WI38 (cell line): ENCODE measurements at regions not wholly inside any gene's neighbourhood (a gene's known extent, or its start where the extent isn't known, plus 50 kb on each side); places are given as distances from the start of the nearest gene placed in this dataset.

Experiments
- H3K4me3 ChIP-seq: 2 replicates; pipeline ENCODE4 v1.5.1; 2011; ENCODE audit warnings: low read depth, mild to moderate bottlenecking, control low read depth, low read length
- CTCF ChIP-seq: IDR thresholded peaks from 2 replicates; pipeline ENCODE4 v1.5.1; 2012; ENCODE audit warnings: low read depth, mild to moderate bottlenecking, control low read depth, low read length

GRCh38 chr12:126903027-126903876, 1363.7 kb upstream of the TMEM132C start:
- no peak for TF ChIP-seq CTCF

GRCh38 chr12:126905752-126906151, 1361.2 kb upstream of the TMEM132C start:
- H3K4me3 ChIP-seq = no peak overlapping the region
- no peak for TF ChIP-seq CTCF

More at GRCh38 chr12:126903027-126903876, 1363.7 kb upstream of the TMEM132C start:
- no peak overlapping the region for H3K4me3 ChIP-seq

- no peak overlapping the region for H3K4me3 ChIP-seq
- no peak for TF ChIP-seq CTCF
Observed at GRCh38 chr12:126907900-126908764, 1358.8 kb upstream of the TMEM132C start.

- H3K4me3 ChIP-seq = no peak overlapping the region
- TF ChIP-seq CTCF = no peak
Observed at GRCh38 chr12:126908765-126909142, 1358.2 kb upstream of the TMEM132C start.

GRCh38 chr12:126910570-126910969, 1356.4 kb upstream of the TMEM132C start:
- no peak overlapping the region for H3K4me3 ChIP-seq
- no peak for TF ChIP-seq CTCF

GRCh38 chr12:126912111-126912510, 1354.9 kb upstream of the TMEM132C start:
- no peak for TF ChIP-seq CTCF
- no peak overlapping the region for H3K4me3 ChIP-seq
